NB4 (cell line): ENCODE measurements at regions not wholly inside any gene's neighbourhood (a gene's known extent, or its start where the extent isn't known, plus 50 kb on each side); places are given as distances from the start of the nearest gene placed in this dataset.

Experiments used
- CTCF ChIP-seq: IDR thresholded peaks from one replicate; pipeline ENCODE4 v1.5.1; 2012; ENCODE audit warnings: low read depth, low read length
- MAX ChIP-seq: IDR thresholded peaks from 2 replicates; pipeline ENCODE4 v1.6.1; 2011; ENCODE audit warnings: low read depth, low read length
- POLR2A ChIP-seq: IDR thresholded peaks from 2 replicates; pipeline ENCODE4 v1.6.1; 2011; ENCODE audit warnings: mild to moderate bottlenecking; ENCODE audit not compliant: insufficient read length; ENCODE audit errors: extremely low read depth

- TF ChIP-seq CTCF = no peak
- no peak for TF ChIP-seq POLR2A
- TF ChIP-seq MAX = no peak
Observed at GRCh38 chr14:89032086-89032649, 207.7 kb downstream of the TTC8 start.
